Panc1 (cell line): ENCODE measurements at regions not wholly inside any gene's neighbourhood (a gene's known extent, or its start where the extent isn't known, plus 50 kb on each side); places are given as distances from the start of the nearest gene placed in this dataset.
"Not testable (repeated sequence)": the region's sequence is repeated elsewhere in the genome, so short reads cannot be mapped to it uniquely, and the experiment has no call there.

ENCODE experiments used
- ATAC-seq: fragments of 200-7000 bp; cut with Tn5 transposase; 2 replicates; pipeline ENCODE4 v1.9.1; 2020; ENCODE audit warnings: mild to moderate bottlenecking, moderate library complexity
- BruUV-seq: library from RNA; stranded (reverse); fragments of 400-500 nt; replicated peaks from 2 replicates; lab custom pipeline; 2021; lab: Mats Ljungman, UMichigan
- CTCF ChIA-PET: fragments of 300-600 bp; sonication (Branson Sonifier 250); formaldehyde crosslinking; loops from one replicate; lab custom pipeline; 2022; ENCODE audit warnings: antibody characterized with exemption; lab: Charles Lee
- POLR2A ChIA-PET: fragments of 300-600 bp; sonication (Branson Sonifier 250); formaldehyde crosslinking; loops from one replicate; lab custom pipeline; 2022; ENCODE audit warnings: antibody characterized with exemption; lab: Charles Lee
- DNase-seq: peaks from one replicate; pipeline ENCODE4 v3.0.0-alpha.2; 2010; ENCODE audit warnings: low read depth, low spot score
- H3K27ac ChIP-seq: 2 replicates; pipeline ENCODE4 v1.5.1; 2011; ENCODE audit warnings: mild to moderate bottlenecking, low read length, inconsistent platforms
- H3K27me3 ChIP-seq: fragments of 200-500 bp; sonication (Bioruptor generic); 2 replicates; pipeline ENCODE4 v1.6.0; 2014; ENCODE audit warnings: low read length, inconsistent platforms; ENCODE audit not compliant: control insufficient read depth, insufficient read depth
- H3K36me3 ChIP-seq: fragments of 200-500 bp; sonication (Bioruptor generic); 2 replicates; pipeline ENCODE4 v1.5.1; 2014; ENCODE audit warnings: inconsistent platforms, mild to moderate bottlenecking, low read length, moderate library complexity; ENCODE audit not compliant: control insufficient read depth, insufficient read depth
- H3K4me1 ChIP-seq: 2 replicates; pipeline ENCODE4 v1.5.1; 2011; ENCODE audit warnings: inconsistent platforms, mild to moderate bottlenecking, low read length, moderate library complexity; ENCODE audit not compliant: control insufficient read depth, insufficient read depth
- H3K4me3 ChIP-seq, 2 experiments: 2 replicates each; pipeline ENCODE4 v1.5.1; 2011 to 2012; ENCODE audit warnings: low read depth in 2 of 2, low read length in 2 of 2, mild to moderate bottlenecking in 2 of 2, inconsistent platforms in 1 of 2, moderate library complexity in 1 of 2
- H3K9me3 ChIP-seq: fragments of 200-500 bp; sonication (Bioruptor generic); 2 replicates; pipeline ENCODE4 v1.5.1; 2014; ENCODE audit warnings: low read depth, mild to moderate bottlenecking, inconsistent platforms, low read length, moderate library complexity; ENCODE audit not compliant: control insufficient read depth, insufficient read depth
- CTCF ChIP-seq: fragments of 450-650 bp; IDR thresholded peaks from 2 replicates; pipeline ENCODE4 v1.5.1; 2017; ENCODE audit warnings: mild to moderate bottlenecking
- POLR2AphosphoS5 ChIP-seq: IDR thresholded peaks from 2 replicates; pipeline ENCODE4 v1.6.1; 2012; ENCODE audit warnings: mild to moderate bottlenecking, low read depth, low read length, moderate library complexity
- REST ChIP-seq, 2 experiments: IDR thresholded peaks; 2 replicates each; pipeline ENCODE4 v1.6.1; 2011 to 2012; ENCODE audit warnings: low read depth in 2 of 2, control low read depth in 1 of 2, low read length in 1 of 2, mild to moderate bottlenecking in 1 of 2, moderate library complexity in 1 of 2; ENCODE audit not compliant: insufficient read depth in 1 of 2
- SIN3A ChIP-seq: IDR thresholded peaks from 2 replicates; pipeline ENCODE4 v1.6.1; 2012; ENCODE audit warnings: low read depth, mild to moderate bottlenecking, low read length, moderate library complexity, borderline replicate concordance; ENCODE audit not compliant: insufficient read depth
- TCF7L2 ChIP-seq: IDR thresholded peaks from 2 replicates; pipeline ENCODE4 v1.6.1; 2011; ENCODE audit warnings: mild to moderate bottlenecking, low read depth, low read length, inconsistent platforms
- in situ Hi-C: cut with HindIII; loops from 2 replicates; pipeline ENCODE4 v1.10.0; 2016; ENCODE audit warnings: low sequenced_read_pairs, low pct_unique_long_range_greater_than_20kb
- intact Hi-C: fragments of 100-400 bp; cut with micrococcal nuclease; formaldehyde crosslinking; loops from one replicate; pipeline ENCODE4 v1.10.0; 2022; ENCODE audit not compliant: unreplicated experiment

DNA sequence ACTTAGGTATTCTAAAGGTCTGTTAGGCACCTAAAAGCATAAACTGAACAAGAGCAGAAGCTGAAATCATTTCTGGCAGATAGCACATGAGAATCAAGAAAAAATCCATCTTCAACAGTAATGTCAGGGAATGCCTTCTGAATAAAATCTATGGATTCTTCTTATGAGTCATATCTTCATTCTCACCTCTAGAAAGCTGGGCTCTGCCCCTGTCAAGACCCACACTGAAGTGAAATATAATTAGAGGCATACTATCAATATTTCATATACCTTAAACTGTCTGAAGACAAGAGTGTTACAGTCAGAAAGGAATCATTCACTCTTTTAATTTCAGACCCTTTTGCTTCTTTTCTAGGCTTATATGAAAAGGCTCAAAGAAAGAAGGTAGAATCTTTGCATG lies 485.8 kb upstream of the PTCHD4 start:
- TF ChIP-seq TCF7L2 (no peak), CTCF (no peak), SIN3A (no peak)
- POLR2A ChIA-PET, result no interaction called here
- DNase-seq, result no peak
- intact Hi-C loops, result no loop called here
- H3K4me3 ChIP-seq, result no peak overlapping the region
- BruUV-seq, result no TSS peak
- in situ Hi-C loops, result no loop called here
- no peaks in the 10 kb centered on the region for H3K9me3 ChIP-seq
- H3K27ac ChIP-seq, result no peak overlapping the region
- ATAC-seq, result no peak
- CTCF ChIA-PET, result no interaction called here
- no peaks in the 10 kb centered on the region for H3K36me3 ChIP-seq
- no peaks in the 10 kb centered on the region for H3K27me3 ChIP-seq
- no peaks in the 10 kb centered on the region for H3K4me1 ChIP-seq

DNA sequence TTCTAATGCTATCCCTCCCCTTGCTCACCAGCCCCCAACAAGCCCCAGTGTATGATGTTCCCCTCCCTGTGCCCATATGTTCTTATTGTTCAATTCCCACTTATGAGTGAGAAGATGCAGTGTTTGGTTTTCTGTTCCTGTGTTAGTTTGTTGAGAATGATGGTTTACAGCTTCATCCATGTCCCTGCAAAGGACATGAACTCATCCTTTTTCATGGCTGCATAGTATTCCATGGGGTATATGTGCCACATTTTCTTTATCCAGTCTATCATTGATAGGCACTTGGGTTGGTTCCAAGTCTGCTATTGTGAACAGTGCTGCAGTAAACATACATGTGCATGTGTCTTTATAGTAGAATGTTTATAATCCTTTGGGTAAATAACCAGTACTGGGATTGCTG lies 480.2 kb upstream of the PTCHD4 start:
- in situ Hi-C loops, BruUV-seq: not testable (repeated sequence)

GRCh38 chr6:48584846-48585245 lies 473.8 kb upstream of the PTCHD4 start:
- no peak overlapping the region for H3K27ac ChIP-seq
- H3K9me3 ChIP-seq, result no peaks in the 10 kb centered on the region
- no peaks in the 10 kb centered on the region for H3K4me1 ChIP-seq
- intact Hi-C loops, result no loop called here
- CTCF ChIA-PET, result no interaction called here
- no peaks in the 10 kb centered on the region for H3K27me3 ChIP-seq
- POLR2A ChIA-PET, result no interaction called here
- no peak for DNase-seq
- in situ Hi-C loops, result no loop called here
- H3K4me3 ChIP-seq, result no peak overlapping the region
- TF ChIP-seq CTCF (no peak), TCF7L2 (no peak), REST (IDR thresholded peaks at IDR 0.05; ENCODE audit: insufficient read depth in 1 of 2, low read depth in 2 of 2, low read length in 1 of 2) (no peak), SIN3A (no peak), POLR2AphosphoS5 (no peak)
- no TSS peak for BruUV-seq
- H3K36me3 ChIP-seq, result no peaks in the 10 kb centered on the region
- ATAC-seq, result no peak

More for the DNA sequence above, 480.2 kb upstream of the PTCHD4 start:
- ATAC-seq, DNase-seq, H3K9me3 ChIP-seq, intact Hi-C loops, H3K4me3 ChIP-seq, H3K27ac ChIP-seq, CTCF ChIA-PET, H3K27me3 ChIP-seq, POLR2A ChIA-PET, H3K4me1 ChIP-seq, H3K36me3 ChIP-seq: not testable (repeated sequence)
